Naive thymus-derived CD4-positive, alpha-beta T cell (primary cell): ENCODE measurements at regions not wholly inside any gene's neighbourhood (a gene's known extent, or its start where the extent isn't known, plus 50 kb on each side); places are given as distances from the start of the nearest gene placed in this dataset.
A peak's percentile ranks its signal among the peaks of the same experiment; 100 is the strongest.

Source experiments
- ATAC-seq: fragments of 150-1000 bp; cut with Tn5 transposase; 2 replicates; pipeline ENCODE4 v1.10.0; 2021; ENCODE audit warnings: mild to moderate bottlenecking, moderate library complexity
- CTCF ChIA-PET: fragments of 350-600 bp; sonication (Branson Sonifier 250); formaldehyde crosslinking; loops from one replicate; lab custom pipeline; 2021; ENCODE audit warnings: antibody characterized with exemption; lab: Charles Lee
- POLR2A ChIA-PET: fragments of 350-600 bp; sonication (Branson Sonifier 250); formaldehyde crosslinking; loops from one replicate; lab custom pipeline; 2021; ENCODE audit warnings: antibody characterized with exemption, inconsistent platforms; lab: Charles Lee
- DNase-seq, 9 donors: peaks; one replicate each; pipeline versions ENCODE4 v3.0.0 to v3.0.0-alpha.2; 2020 to 2022; ENCODE audit warnings: mixed read lengths in 1 of 9
- H3K27ac ChIP-seq: one replicate; pipeline ENCODE4 v1.7.0; 2013; ENCODE audit warnings: mild to moderate bottlenecking, low read depth, low read length, moderate library complexity
- H3K27me3 ChIP-seq, 2 donors: one replicate each; pipeline ENCODE4 v1.7.0; 2013; ENCODE audit warnings: low read length in 2 of 2, mild to moderate bottlenecking in 2 of 2, moderate library complexity in 2 of 2; ENCODE audit not compliant: control insufficient read depth in 2 of 2, insufficient read depth in 2 of 2
- H3K36me3 ChIP-seq, 3 experiments: 1 replicate in 2 of 3; 2 replicates in 1 of 3; pipeline ENCODE4 v1.7.0; 2013; ENCODE audit warnings: low read length in 3 of 3, mild to moderate bottlenecking in 3 of 3, moderate library complexity in 1 of 3; ENCODE audit not compliant: insufficient read depth in 3 of 3, control insufficient read depth in 2 of 3
- H3K4me1 ChIP-seq, 2 donors: one replicate each; pipeline ENCODE4 v1.7.0; 2013; ENCODE audit warnings: low read length in 2 of 2, mild to moderate bottlenecking in 2 of 2, moderate library complexity in 1 of 2; ENCODE audit not compliant: control insufficient read depth in 2 of 2, insufficient read depth in 2 of 2
- H3K4me3 ChIP-seq: 2 replicates; pipeline ENCODE4 v1.7.0; 2013; ENCODE audit warnings: mild to moderate bottlenecking, low read length
- H3K9me3 ChIP-seq, 3 experiments: 1 replicate in 2 of 3; 2 replicates in 1 of 3; pipeline ENCODE4 v1.7.0; 2013; ENCODE audit warnings: low read length in 3 of 3; ENCODE audit not compliant: control insufficient read depth in 2 of 3
- H3K27ac Mint-ChIP-seq, 9 donors: one replicate each; pipeline ENCODE4 v1.8.0; 2020 to 2022; ENCODE audit warnings: mixed read lengths in 9 of 9, mild to moderate bottlenecking in 8 of 9, moderate library complexity in 5 of 9, inconsistent platforms in 2 of 9
- H3K27me3 Mint-ChIP-seq, 5 donors: one replicate each; pipeline ENCODE4 v1.8.0; 2021 to 2022; ENCODE audit warnings: mixed read lengths in 5 of 5, mild to moderate bottlenecking in 1 of 5
- H3K36me3 Mint-ChIP-seq, 5 donors: one replicate each; pipeline ENCODE4 v1.8.0; 2020 to 2022; ENCODE audit warnings: mixed read lengths in 5 of 5, mild to moderate bottlenecking in 3 of 5, inconsistent platforms in 1 of 5
- H3K4me1 Mint-ChIP-seq, 7 donors: one replicate each; pipeline ENCODE4 v1.8.0; 2020 to 2022; ENCODE audit warnings: mixed read lengths in 7 of 7, mild to moderate bottlenecking in 3 of 7, inconsistent platforms in 1 of 7
- H3K4me3 Mint-ChIP-seq, 10 donors: one replicate each; pipeline ENCODE4 v1.8.0; 2020 to 2022; ENCODE audit warnings: mild to moderate bottlenecking in 10 of 10, mixed read lengths in 10 of 10, moderate library complexity in 6 of 10, inconsistent platforms in 2 of 10
- H3K9me3 Mint-ChIP-seq, 11 donors: one replicate each; pipeline ENCODE4 v1.8.0; 2020 to 2022; ENCODE audit warnings: mixed read lengths in 11 of 11, mild to moderate bottlenecking in 4 of 11, inconsistent platforms in 1 of 11, moderate library complexity in 1 of 11
- intact Hi-C, 2 donors: fragments of 100-400 bp; cut with micrococcal nuclease; formaldehyde crosslinking; loops; one replicate each; pipeline ENCODE4 v1.15.1; 2023

- Mint-ChIP-seq H3K9me3 (peaks cover 0 to 10% (median 4%) of the 10 kb centered on the region in 11 donors), H3K4me3 (peak overlapping the region in 1 of 10 donors; percentile 65), H3K36me3 (no peaks in the 10 kb centered on the region), H3K4me1 (peaks cover 0 to 56% (median 0%) of the 10 kb centered on the region in 7 donors), H3K27me3 (peaks cover 0 to 31% (median 28%) of the 10 kb centered on the region in 5 donors), H3K27ac (peak overlapping the region in 2 of 9 donors; percentile 23 to 82)
- no peak for ATAC-seq
- H3K4me3 ChIP-seq: no peak overlapping the region
- intact Hi-C loops: no loop called here
- no peak overlapping the region for H3K27ac ChIP-seq
- no peaks in the 10 kb centered on the region for H3K9me3 ChIP-seq
- CTCF ChIA-PET: no interaction called here
- no peaks in the 10 kb centered on the region for H3K27me3 ChIP-seq
- no peaks in the 10 kb centered on the region for H3K4me1 ChIP-seq
- no peaks in the 10 kb centered on the region for H3K36me3 ChIP-seq
- DNase-seq: no peak
- POLR2A ChIA-PET: no interaction called here
Observed at GRCh38 chr1:29712284-29712651, 475.9 kb downstream of the PTPRU start.

GRCh38 chr1:29711582-29712283, 475.4 kb downstream of the PTPRU start:
- Histone ChIP-seq H3K9me3 (no peaks in the 10 kb centered on the region), H3K4me3 (no peak overlapping the region), H3K36me3 (no peaks in the 10 kb centered on the region), H3K27me3 (no peaks in the 10 kb centered on the region), H3K27ac (no peak overlapping the region), H3K4me1 (no peaks in the 10 kb centered on the region)
- intact Hi-C loops: no loop called here
- Mint-ChIP-seq H3K4me3 (peak overlapping the region in 1 of 10 donors; percentile 65), H3K27ac (peak overlapping the region in 1 of 9 donors; percentile 82), H3K36me3 (no peaks in the 10 kb centered on the region), H3K27me3 (peaks cover 0 to 33% (median 30%) of the 10 kb centered on the region in 5 donors), H3K9me3 (peaks cover 0 to 5% (median 2%) of the 10 kb centered on the region in 11 donors), H3K4me1 (peaks cover 0 to 58% (median 0%) of the 10 kb centered on the region in 7 donors)
- DNase-seq (peak in 1 of 9 donors; percentile 62), ATAC-seq (peak; percentile 34)
- CTCF ChIA-PET: no interaction called here
- POLR2A ChIA-PET: no interaction called here

GRCh38 chr1:29709704-29710280, 473.5 kb downstream of the PTPRU start:
- ATAC-seq (no peak), DNase-seq (no peak)
- Mint-ChIP-seq H3K36me3 (no peaks in the 10 kb centered on the region), H3K9me3 (peaks cover 0 to 7% (median 0%) of the 10 kb centered on the region in 11 donors), H3K4me1 (peaks cover 0 to 59% (median 0%) of the 10 kb centered on the region in 7 donors), H3K27me3 (peaks cover 13 to 50% (median 49%) of the 10 kb centered on the region in 5 donors), H3K27ac (peak overlapping the region in 1 of 9 donors; percentile 90), H3K4me3 (peak overlapping the region in 1 of 10 donors; percentile 54)
- Histone ChIP-seq H3K27ac (no peak overlapping the region), H3K4me3 (no peak overlapping the region), H3K4me1 (no peaks in the 10 kb centered on the region), H3K9me3 (no peaks in the 10 kb centered on the region), H3K36me3 (no peaks in the 10 kb centered on the region), H3K27me3 (no peaks in the 10 kb centered on the region)
- CTCF ChIA-PET: no interaction called here
- POLR2A ChIA-PET: no interaction called here
- intact Hi-C loops: loop anchor here in 1 of 2 donors (2.0 to 10.0 kb wide), 2 partner anchors 139 to 475 kb away; partner anchors contain the start of genes MECR and PTPRU

GRCh38 chr1:29708796-29709703, 472.7 kb downstream of the PTPRU start:
- peak overlapping the region in 1 of 9 donors; percentile 90 for H3K27ac Mint-ChIP-seq
- Histone ChIP-seq H3K4me1 (no peaks in the 10 kb centered on the region), H3K27me3 (no peaks in the 10 kb centered on the region), H3K4me3 (no peak overlapping the region), H3K36me3 (no peaks in the 10 kb centered on the region), H3K27ac (no peak overlapping the region), H3K9me3 (no peaks in the 10 kb centered on the region)
- ATAC-seq (no peak), DNase-seq (no peak)
- peaks cover 0 to 7% (median 0%) of the 10 kb centered on the region in 11 donors for H3K9me3 Mint-ChIP-seq
- CTCF ChIA-PET: no interaction called here
- H3K4me1 Mint-ChIP-seq: peaks cover 0 to 59% (median 0%) of the 10 kb centered on the region in 7 donors
- no peaks in the 10 kb centered on the region for H3K36me3 Mint-ChIP-seq
- POLR2A ChIA-PET: no interaction called here
- intact Hi-C loops: loop anchor here in 1 of 2 donors (2.0 to 10.0 kb wide), 2 partner anchors 140 to 474 kb away; partner anchors contain the start of genes MECR and PTPRU
- peaks cover 16 to 55% (median 50%) of the 10 kb centered on the region in 5 donors for H3K27me3 Mint-ChIP-seq
- H3K4me3 Mint-ChIP-seq: peak overlapping the region in 1 of 10 donors; percentile 54

GRCh38 chr1:29708381-29708780, 472.1 kb downstream of the PTPRU start:
- CTCF ChIA-PET: no interaction called here

GRCh38 chr1:29707796-29708195, 471.5 kb downstream of the PTPRU start:
- Histone ChIP-seq H3K9me3 (no peaks in the 10 kb centered on the region), H3K27me3 (no peaks in the 10 kb centered on the region), H3K27ac (no peak overlapping the region), H3K36me3 (no peaks in the 10 kb centered on the region), H3K4me1 (no peaks in the 10 kb centered on the region), H3K4me3 (no peak overlapping the region)
- H3K27me3 Mint-ChIP-seq: peaks cover 16 to 61% (median 58%) of the 10 kb centered on the region in 5 donors
- POLR2A ChIA-PET: no interaction called here
- no peak overlapping the region for H3K4me3 Mint-ChIP-seq
- CTCF ChIA-PET: no interaction called here
- peaks cover 0 to 50% (median 0%) of the 10 kb centered on the region in 7 donors for H3K4me1 Mint-ChIP-seq
- peak overlapping the region in 1 of 9 donors; percentile 90 for H3K27ac Mint-ChIP-seq
- ATAC-seq (no peak), DNase-seq (no peak)
- intact Hi-C loops: loop anchor here in 1 of 2 donors (2.0 to 10.0 kb wide), 2 partner anchors 141 to 473 kb away; partner anchors contain the start of genes MECR and PTPRU
- H3K36me3 Mint-ChIP-seq: no peaks in the 10 kb centered on the region
- peaks cover 0 to 7% (median 0%) of the 10 kb centered on the region in 11 donors for H3K9me3 Mint-ChIP-seq

More at GRCh38 chr1:29708381-29708780, 472.1 kb downstream of the PTPRU start:
- no peaks in the 10 kb centered on the region for H3K36me3 Mint-ChIP-seq
- H3K4me1 ChIP-seq: no peaks in the 10 kb centered on the region
- H3K36me3 ChIP-seq: no peaks in the 10 kb centered on the region
- no peaks in the 10 kb centered on the region for H3K27me3 ChIP-seq
- intact Hi-C loops: loop anchor here in 1 of 2 donors (2.0 to 10.0 kb wide), 2 partner anchors 140 to 474 kb away; partner anchors contain the start of genes MECR and PTPRU
- peak overlapping the region in 1 of 10 donors; percentile 14 for H3K4me3 Mint-ChIP-seq
- DNase-seq: no peak
- H3K27me3 Mint-ChIP-seq: peaks cover 16 to 57% (median 53%) of the 10 kb centered on the region in 5 donors
- H3K27ac ChIP-seq: no peak overlapping the region
- H3K27ac Mint-ChIP-seq: peak overlapping the region in 1 of 9 donors; percentile 90
- POLR2A ChIA-PET: no interaction called here
- H3K9me3 Mint-ChIP-seq: peaks cover 0 to 7% (median 0%) of the 10 kb centered on the region in 11 donors
- H3K9me3 ChIP-seq: no peaks in the 10 kb centered on the region
- H3K4me3 ChIP-seq: no peak overlapping the region
- ATAC-seq: no peak
- peaks cover 0 to 55% (median 0%) of the 10 kb centered on the region in 7 donors for H3K4me1 Mint-ChIP-seq
